HEK293T (cell line): ENCODE measurements at regions not wholly inside any gene's neighbourhood (a gene's known extent, or its start where the extent isn't known, plus 50 kb on each side); places are given as distances from the start of the nearest gene placed in this dataset.

Source experiments
- ARNT ChIP-seq: fragments of 450-650 bp; IDR thresholded peaks from 2 replicates; pipeline ENCODE4 v1.6.1; 2017; ENCODE audit warnings: mild to moderate bottlenecking
- BHLHE40 ChIP-seq: fragments of 450-650 bp; IDR thresholded peaks from 2 replicates; pipeline ENCODE4 v1.6.1; 2016; ENCODE audit warnings: mild to moderate bottlenecking, moderate library complexity, borderline replicate concordance
- CTBP1 ChIP-seq: fragments of 450-650 bp; IDR thresholded peaks from 2 replicates; pipeline ENCODE4 v1.6.1; 2016; ENCODE audit warnings: borderline replicate concordance
- ELF4 ChIP-seq: fragments of 450-650 bp; IDR thresholded peaks from 2 replicates; pipeline ENCODE4 v1.6.1; 2017; ENCODE audit warnings: antibody characterized with exemption
- FOXA1 ChIP-seq: fragments of 450-650 bp; IDR thresholded peaks from 2 replicates; pipeline ENCODE4 v1.6.1; 2016; ENCODE audit warnings: mild to moderate bottlenecking
- FOXM1 ChIP-seq: fragments of 450-650 bp; IDR thresholded peaks from 2 replicates; pipeline ENCODE4 v1.6.1; 2017; ENCODE audit warnings: mild to moderate bottlenecking, borderline replicate concordance
- NFRKB ChIP-seq: fragments of 450-650 bp; IDR thresholded peaks from 2 replicates; pipeline ENCODE4 v1.6.1; 2016; ENCODE audit warnings: mild to moderate bottlenecking, moderate library complexity
- SP1 ChIP-seq: fragments of 450-650 bp; IDR thresholded peaks from 2 replicates; pipeline ENCODE4 v1.6.1; 2017
- SUZ12 ChIP-seq: fragments of 450-650 bp; IDR thresholded peaks from 2 replicates; pipeline ENCODE4 v1.6.1; 2016; ENCODE audit warnings: mild to moderate bottlenecking
- TARDBP ChIP-seq: fragments of 450-650 bp; IDR thresholded peaks from 2 replicates; pipeline ENCODE4 v1.6.1; 2016
- TF ChIP-seq, protein P1 (sequence below): fragments of 450-650 bp; IDR thresholded peaks from 2 replicates; pipeline ENCODE4 v1.6.1; 2016

DNA sequence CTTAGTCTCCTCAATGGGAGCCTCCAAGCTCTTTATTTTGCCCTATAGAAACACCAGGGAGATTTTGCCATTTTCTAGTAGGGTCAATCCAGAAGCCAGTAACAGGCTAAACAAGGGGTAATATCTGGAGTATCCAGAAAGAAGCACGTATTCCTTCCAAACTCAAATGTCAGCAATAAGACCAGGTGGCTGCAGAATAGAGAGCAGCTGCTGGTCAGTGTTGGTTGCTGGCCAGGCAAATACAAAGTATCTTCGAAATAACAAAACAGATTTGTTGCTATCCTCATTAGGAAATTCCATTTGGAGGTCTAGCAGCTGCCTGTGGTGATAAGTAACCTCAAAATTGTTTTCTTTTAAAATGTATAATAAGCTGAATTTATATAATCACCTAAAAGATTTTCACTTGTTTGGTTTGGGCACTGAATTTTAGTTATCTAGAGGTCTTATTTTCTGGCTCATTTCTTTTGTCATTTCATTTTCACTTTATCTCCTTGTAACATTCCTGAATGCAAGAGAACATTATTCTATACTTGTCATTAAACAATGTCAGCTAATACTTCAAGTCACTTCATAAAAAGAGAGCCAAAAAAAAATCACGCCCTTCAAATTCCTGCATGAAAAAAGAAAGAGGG is 320.6 kb downstream of the DTHD1 start:
- TF ChIP-seq TARDBP (no peak), SP1 (no peak), ARNT (no peak), FOXM1 (no peak), CTBP1 (no peak), BHLHE40 (no peak), ELF4 (no peak), FOXA1 (no peak), SUZ12 (no peak), NFRKB (no peak)
- TF ChIP-seq, protein P1, sequence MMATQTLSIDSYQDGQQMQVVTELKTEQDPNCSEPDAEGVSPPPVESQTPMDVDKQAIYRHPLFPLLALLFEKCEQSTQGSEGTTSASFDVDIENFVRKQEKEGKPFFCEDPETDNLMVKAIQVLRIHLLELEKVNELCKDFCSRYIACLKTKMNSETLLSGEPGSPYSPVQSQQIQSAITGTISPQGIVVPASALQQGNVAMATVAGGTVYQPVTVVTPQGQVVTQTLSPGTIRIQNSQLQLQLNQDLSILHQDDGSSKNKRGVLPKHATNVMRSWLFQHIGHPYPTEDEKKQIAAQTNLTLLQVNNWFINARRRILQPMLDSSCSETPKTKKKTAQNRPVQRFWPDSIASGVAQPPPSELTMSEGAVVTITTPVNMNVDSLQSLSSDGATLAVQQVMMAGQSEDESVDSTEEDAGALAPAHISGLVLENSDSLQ: no peak
